HepG2 (cell line): ENCODE measurements at regions not wholly inside any gene's neighbourhood (a gene's known extent, or its start where the extent isn't known, plus 50 kb on each side); places are given as distances from the start of the nearest gene placed in this dataset.

ENCODE experiments used
- ATAC-seq: fragments of 200-7000 bp; cut with Tn5 transposase; 3 replicates; pipeline ENCODE4 v1.9.1; 2020; ENCODE audit warnings: mild to moderate bottlenecking, moderate library complexity
- BruUV-seq: library from RNA; stranded (reverse); fragments of 400-500 nt; replicated peaks from 2 replicates; lab custom pipeline; 2021; lab: Mats Ljungman, UMichigan
- CTCF ChIA-PET: fragments of 300-600 bp; formaldehyde crosslinking; extraction: SDS; loops from one replicate; lab custom pipeline; 2021; ENCODE audit warnings: low total read pairs, inconsistent platforms, low intra/inter-chr PET ratio; lab: Yijun Ruan, JAX
- POLR2A ChIA-PET: fragments of 350-600 bp; sonication (Branson Sonifier 250); formaldehyde crosslinking; loops from one replicate; lab custom pipeline; 2020; ENCODE audit warnings: antibody characterized with exemption, inconsistent platforms; lab: Yijun Ruan, JAX
- DNase-seq: peaks from one replicate; pipeline ENCODE4 v3.0.0-alpha.2; 2015; ENCODE audit warnings: low spot score
- FAIRE-seq: peaks from 3 replicates; lab custom pipeline; 2011; peaks lifted over from hg19 to GRCh38; lab: Jason Lieb, UNC
- H2AFZ ChIP-seq: one replicate; pipeline ENCODE4 v1.6.1; 2011; ENCODE audit warnings: low read length, inconsistent platforms
- H3K27ac ChIP-seq: fragments of 300-600 bp; 3 replicates; pipeline ENCODE4 v1.8.0; 2011; ENCODE audit warnings: mixed run types, mild to moderate bottlenecking, mixed read lengths, low read length, inconsistent platforms; ENCODE audit not compliant: insufficient read depth; ENCODE audit errors: extremely low read length
- H3K27me3 ChIP-seq, 2 experiments: fragments of 200-600 bp in 1 of 2; 2 replicates in 1 of 2; 3 replicates in 1 of 2; pipeline versions ENCODE4 v1.6.0 to v1.8.0; 2011; ENCODE audit warnings: low read length in 2 of 2, mild to moderate bottlenecking in 2 of 2, moderate library complexity in 2 of 2, inconsistent platforms in 1 of 2; ENCODE audit not compliant: insufficient read depth in 2 of 2, control insufficient read depth in 1 of 2
- H3K36me3 ChIP-seq, 2 experiments: fragments of 200-600 bp in 1 of 2; replicated peaks in 1 of 2; 2 replicates in 1 of 2; 3 replicates in 1 of 2; pipeline versions ENCODE4 v1.5.1 to v1.8.0; 2011; ENCODE audit warnings: low read length in 2 of 2, inconsistent platforms in 1 of 2; ENCODE audit not compliant: insufficient read depth in 2 of 2, control insufficient read depth in 1 of 2
- H3K4me1 ChIP-seq: 2 replicates; pipeline ENCODE4 v1.5.1; 2012; ENCODE audit warnings: low read length, inconsistent platforms; ENCODE audit not compliant: insufficient read depth
- H3K4me2 ChIP-seq: 2 replicates; pipeline ENCODE4 v1.6.0; 2011; ENCODE audit warnings: low read depth, low read length, inconsistent platforms
- H3K4me3 ChIP-seq, 3 experiments: fragments of 200-600 bp in 1 of 3; sonication (generic), shearing (Covaris generic) in 1 of 3; replicated peaks in 1 of 3; 2 replicates each; pipeline ENCODE4 v1.5.1; 2011 to 2016; ENCODE audit warnings: low read length in 3 of 3, inconsistent platforms in 2 of 3, low read depth in 2 of 3, mild to moderate bottlenecking in 2 of 3, control low read depth in 1 of 3, mixed read lengths in 1 of 3; ENCODE audit not compliant: insufficient read depth in 1 of 3
- H3K79me2 ChIP-seq: one replicate; pipeline ENCODE4 v1.6.1; 2011; ENCODE audit warnings: low read length, inconsistent platforms; ENCODE audit not compliant: insufficient read depth
- H3K9ac ChIP-seq: 2 replicates; pipeline ENCODE4 v1.6.0; 2011; ENCODE audit warnings: mild to moderate bottlenecking, low read depth, low read length, inconsistent platforms; ENCODE audit not compliant: insufficient read depth
- H3K9me3 ChIP-seq: 2 replicates; pipeline ENCODE4 v1.5.1; 2012; ENCODE audit warnings: mild to moderate bottlenecking, low read length
- H4K20me1 ChIP-seq: 2 replicates; pipeline ENCODE4 v1.6.0; 2011; ENCODE audit warnings: inconsistent platforms, mild to moderate bottlenecking, low read length, moderate library complexity; ENCODE audit not compliant: insufficient read depth
- GFI1 ChIP-seq: sonication (generic); formaldehyde crosslinking; IDR thresholded peaks from 2 replicates; pipeline ENCODE4 v1.5.0; 2020; ENCODE audit warnings: missing genetic modification reagents, mild to moderate bottlenecking, borderline replicate concordance
- KLF9 ChIP-seq: IDR thresholded peaks from 2 replicates; pipeline ENCODE4 v1.6.1; 2016; ENCODE audit warnings: low read depth
- POLR2A ChIP-seq, 2 experiments: IDR thresholded peaks; 2 replicates each; pipeline ENCODE4 v1.6.1; 2011; ENCODE audit warnings: low read depth in 2 of 2, low read length in 2 of 2, mild to moderate bottlenecking in 1 of 2, moderate library complexity in 1 of 2; ENCODE audit not compliant: insufficient read depth in 1 of 2
- RXRB ChIP-seq: IDR thresholded peaks from 2 replicates; pipeline ENCODE4 v1.6.1; 2016; ENCODE audit warnings: borderline replicate concordance, missing genetic modification reagents, missing compliant biosample characterization
- ZBTB7A ChIP-seq: sonication (generic); formaldehyde crosslinking; IDR thresholded peaks from 2 replicates; pipeline ENCODE4 v1.8.0; 2022; ENCODE audit warnings: mild to moderate bottlenecking, missing genetic modification reagents
- ZSCAN30 ChIP-seq: sonication (generic); formaldehyde crosslinking; IDR thresholded peaks from 2 replicates; pipeline ENCODE4 v1.5.0; 2020; ENCODE audit warnings: mild to moderate bottlenecking, missing genetic modification reagents
- WGBS: methylation state at CpG from one replicate; pipeline ENCODE4 v1.1.6; 2017; ENCODE audit warnings: low lambda C conversion rate; 5-methylcytosine and 5-hydroxymethylcytosine counted together
- in situ Hi-C: cut with HindIII; loops from 2 replicates; pipeline ENCODE4 v1.10.0; 2017; ENCODE audit warnings: low pct_unique_long_range_greater_than_20kb; ENCODE audit not compliant: extremely low pct_ligation_motif_present
- intact Hi-C: fragments of 100-400 bp; cut with micrococcal nuclease; formaldehyde crosslinking; loops from one replicate; pipeline ENCODE4 v1.10.0; 2022; ENCODE audit not compliant: unreplicated experiment
- TF ChIP-seq, protein P1 (sequence below): sonication (generic); formaldehyde crosslinking; conservative IDR thresholded peaks from 2 replicates; pipeline ENCODE4 v1.4.0; 2020; ENCODE audit warnings: missing genetic modification reagents
- TF ChIP-seq, protein P2 (sequence below): sonication (generic); formaldehyde crosslinking; IDR thresholded peaks from 2 replicates; pipeline ENCODE4 v1.9.0; 2022; ENCODE audit warnings: missing genetic modification reagents, mild to moderate bottlenecking, borderline replicate concordance

DNA sequence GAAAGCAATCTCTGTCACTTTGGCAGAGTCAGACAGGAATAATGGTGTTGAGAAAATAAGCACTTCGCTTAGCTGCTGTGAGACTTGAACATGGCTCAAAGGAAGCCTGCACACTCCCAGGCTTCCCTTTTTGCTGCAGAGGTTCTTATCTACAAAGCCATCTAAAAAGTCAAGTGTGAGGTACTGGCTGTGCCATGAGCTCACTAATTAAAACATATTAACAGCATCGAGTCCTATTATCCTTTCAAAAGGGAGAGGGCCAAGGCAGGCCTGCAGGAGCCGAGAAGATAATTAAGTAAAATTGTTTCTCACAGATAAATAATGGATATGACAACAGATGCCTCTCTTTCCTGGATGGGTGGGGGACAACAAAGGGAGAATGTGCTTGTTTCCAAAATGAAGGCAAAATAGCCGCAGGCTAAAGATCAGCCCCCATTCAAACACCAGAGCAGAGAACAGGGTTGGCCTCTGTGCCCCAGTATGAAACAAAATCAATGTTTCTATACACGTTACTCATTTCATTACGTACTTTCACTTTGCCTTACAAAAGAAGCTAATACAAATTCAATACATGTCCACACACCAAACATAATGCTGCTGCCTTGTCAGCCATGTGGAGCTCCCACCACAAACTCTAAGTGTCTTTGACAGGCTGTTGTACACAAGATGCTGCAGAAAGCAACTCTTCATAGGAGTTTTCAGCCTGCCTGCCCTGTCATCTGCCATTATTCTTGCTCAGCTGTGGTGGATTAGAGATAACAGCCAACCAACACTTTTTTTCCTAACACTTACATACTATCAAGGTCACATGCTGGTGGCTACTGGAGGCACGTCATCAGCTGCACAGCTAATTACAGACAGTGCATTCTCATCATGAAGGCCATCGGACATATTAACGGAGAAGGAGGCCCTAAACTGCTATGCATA is 55.3 kb downstream of the ELAPOR2 start:
- no peak for ATAC-seq
- DNase-seq = no peak
- no TSS peak for BruUV-seq
- TF ChIP-seq, protein P1, sequence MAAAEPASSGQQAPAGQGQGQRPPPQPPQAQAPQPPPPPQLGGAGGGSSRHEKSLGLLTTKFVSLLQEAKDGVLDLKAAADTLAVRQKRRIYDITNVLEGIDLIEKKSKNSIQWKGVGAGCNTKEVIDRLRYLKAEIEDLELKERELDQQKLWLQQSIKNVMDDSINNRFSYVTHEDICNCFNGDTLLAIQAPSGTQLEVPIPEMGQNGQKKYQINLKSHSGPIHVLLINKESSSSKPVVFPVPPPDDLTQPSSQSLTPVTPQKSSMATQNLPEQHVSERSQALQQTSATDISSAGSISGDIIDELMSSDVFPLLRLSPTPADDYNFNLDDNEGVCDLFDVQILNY = no peak
- no peak for TF ChIP-seq KLF9 (CRISPR knock-in tag)
- no peak for TF ChIP-seq RXRB (CRISPR knock-in tag)
- TF ChIP-seq, protein P2, sequence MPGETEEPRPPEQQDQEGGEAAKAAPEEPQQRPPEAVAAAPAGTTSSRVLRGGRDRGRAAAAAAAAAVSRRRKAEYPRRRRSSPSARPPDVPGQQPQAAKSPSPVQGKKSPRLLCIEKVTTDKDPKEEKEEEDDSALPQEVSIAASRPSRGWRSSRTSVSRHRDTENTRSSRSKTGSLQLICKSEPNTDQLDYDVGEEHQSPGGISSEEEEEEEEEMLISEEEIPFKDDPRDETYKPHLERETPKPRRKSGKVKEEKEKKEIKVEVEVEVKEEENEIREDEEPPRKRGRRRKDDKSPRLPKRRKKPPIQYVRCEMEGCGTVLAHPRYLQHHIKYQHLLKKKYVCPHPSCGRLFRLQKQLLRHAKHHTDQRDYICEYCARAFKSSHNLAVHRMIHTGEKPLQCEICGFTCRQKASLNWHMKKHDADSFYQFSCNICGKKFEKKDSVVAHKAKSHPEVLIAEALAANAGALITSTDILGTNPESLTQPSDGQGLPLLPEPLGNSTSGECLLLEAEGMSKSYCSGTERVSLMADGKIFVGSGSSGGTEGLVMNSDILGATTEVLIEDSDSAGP = no peak
- TF ChIP-seq ZBTB7A (CRISPR knock-in tag) = no peak
- TF ChIP-seq GFI1 (CRISPR knock-in tag) = no peak
- no peak for TF ChIP-seq POLR2A (IDR thresholded peaks at IDR 0.05; ENCODE audit: insufficient read depth in 1 of 2, low read depth in 2 of 2, low read length in 2 of 2)
- TF ChIP-seq ZSCAN30 = no peak
- Histone ChIP-seq H3K4me2 (no peak overlapping the region), H3K27me3 (no peaks in the 10 kb centered on the region), H3K79me2 (peaks cover 1% of the 10 kb centered on the region), H3K9me3 (no peaks in the 10 kb centered on the region), H3K36me3 (no peaks in the 10 kb centered on the region), H3K9ac (no peak overlapping the region), H3K27ac (no peak overlapping the region), H3K4me1 (0 out of 2 replicates have a peak, but pooled peaks cover 3% of the 10 kb centered on the region), H4K20me1 (no peaks in the 10 kb centered on the region), H2AFZ (no peak overlapping the region), H3K4me3 (no peak overlapping the region)
- FAIRE-seq = no peak
- ChIA-PET CTCF (no interaction called here), POLR2A (no interaction called here)
- intact Hi-C loops = no loop called here
- 61% methylated on average over 9 of the region's 9 CpGs for WGBS
- in situ Hi-C loops = no loop called here
